IMR-90 (cell line): ENCODE measurements at regions not wholly inside any gene's neighbourhood (a gene's known extent, or its start where the extent isn't known, plus 50 kb on each side); places are given as distances from the start of the nearest gene placed in this dataset.

Experiments
- ATAC-seq: fragments of 200-7000 bp; cut with Tn5 transposase; 2 replicates; pipeline ENCODE4 v1.9.1; 2020; ENCODE audit warnings: low read depth, mild to moderate bottlenecking, moderate library complexity
- BruUV-seq: library from RNA; stranded (reverse); fragments of 400-500 nt; replicated peaks from 2 replicates; lab custom pipeline; 2021; lab: Mats Ljungman, UMichigan
- CTCF ChIA-PET: fragments of 300-600 bp; formaldehyde crosslinking; extraction: SDS; loops from one replicate; lab custom pipeline; 2021; ENCODE audit warnings: antibody characterized with exemption; lab: Yijun Ruan, JAX
- POLR2A ChIA-PET: fragments of 300-600 bp; sonication (Branson Sonifier 250); formaldehyde crosslinking; loops from one replicate; lab custom pipeline; 2022; ENCODE audit warnings: antibody characterized with exemption; ENCODE audit not compliant: unreplicated experiment; lab: Charles Lee
- DNase-seq: peaks from one replicate; pipeline ENCODE4 v3.0.0; 2013
- H2AFZ ChIP-seq: replicated peaks from 2 replicates; pipeline ENCODE3; 2013; ENCODE audit warnings: low read length, mild to moderate bottlenecking; ENCODE audit not compliant: poor library complexity
- H2AK5ac ChIP-seq: 2 replicates; pipeline ENCODE4 v1.6.1; 2013; ENCODE audit warnings: low read depth, low read length, inconsistent platforms
- H2AK9ac ChIP-seq: replicated peaks from 2 replicates; pipeline ENCODE3; 2013; ENCODE audit warnings: mild to moderate bottlenecking, low read depth, low read length, moderate library complexity; ENCODE audit not compliant: poor library complexity
- H2BK120ac ChIP-seq: 2 replicates; pipeline ENCODE4 v1.6.1; 2013; ENCODE audit warnings: low read depth, low read length, inconsistent platforms
- H2BK15ac ChIP-seq: 3 replicates; pipeline ENCODE4 v1.6.1; 2013; ENCODE audit warnings: low read depth, low read length, inconsistent platforms
- H2BK20ac ChIP-seq: 2 replicates; pipeline ENCODE4 v1.6.1; 2013; ENCODE audit warnings: low read depth, mild to moderate bottlenecking, inconsistent platforms, low read length, moderate library complexity
- H2BK5ac ChIP-seq: 2 replicates; pipeline ENCODE4 v1.6.1; 2013; ENCODE audit warnings: mild to moderate bottlenecking, low read depth, low read length, inconsistent platforms; ENCODE audit not compliant: poor library complexity, severe bottlenecking
- H3K14ac ChIP-seq: replicated peaks from 2 replicates; pipeline ENCODE4 v1.6.1; 2013; ENCODE audit warnings: low read depth, low read length, inconsistent platforms
- H3K18ac ChIP-seq: 2 replicates; pipeline ENCODE4 v1.6.1; 2013; ENCODE audit warnings: low read depth, low read length, control low read depth
- H3K23ac ChIP-seq: 2 replicates; pipeline ENCODE4 v1.6.1; 2013; ENCODE audit warnings: low read depth, low read length, inconsistent platforms
- H3K27ac ChIP-seq: 2 replicates; pipeline ENCODE4 v1.5.1; 2013; ENCODE audit warnings: mild to moderate bottlenecking, control low read depth, low read length; ENCODE audit not compliant: insufficient read depth
- H3K27me3 ChIP-seq: 2 replicates; pipeline ENCODE4 v1.6.1; 2013; ENCODE audit warnings: low read length; ENCODE audit not compliant: control insufficient read depth, insufficient read depth
- H3K36me3 ChIP-seq: 2 replicates; pipeline ENCODE4 v1.6.1; 2013; ENCODE audit warnings: low read length, mixed read lengths; ENCODE audit not compliant: control insufficient read depth, insufficient read depth
- H3K4ac ChIP-seq: 2 replicates; pipeline ENCODE4 v1.6.1; 2013; ENCODE audit warnings: low read depth, low read length, inconsistent platforms
- H3K4me1 ChIP-seq: 2 replicates; pipeline ENCODE4 v1.6.1; 2013; ENCODE audit warnings: low read length, mixed read lengths; ENCODE audit not compliant: control insufficient read depth, insufficient read depth
- H3K4me2 ChIP-seq: 2 replicates; pipeline ENCODE4 v1.6.1; 2013; ENCODE audit warnings: low read depth, mild to moderate bottlenecking, control low read depth, low read length, moderate library complexity
- H3K4me3 ChIP-seq: 2 replicates; pipeline ENCODE4 v1.5.1; 2013; ENCODE audit warnings: low read depth, mild to moderate bottlenecking, control low read depth, low read length, moderate library complexity; ENCODE audit not compliant: insufficient read depth
- H3K56ac ChIP-seq: 2 replicates; pipeline ENCODE4 v1.6.1; 2013; ENCODE audit warnings: low read length, inconsistent platforms; ENCODE audit not compliant: insufficient read depth; ENCODE audit errors: extremely low read depth
- H3K79me1 ChIP-seq, 2 experiments: 2 replicates each; pipeline ENCODE4 v1.6.1; 2013; ENCODE audit warnings: low read length in 2 of 2, inconsistent platforms in 1 of 2, low read depth in 1 of 2
- H3K9ac ChIP-seq: 2 replicates; pipeline ENCODE4 v1.6.1; 2013; ENCODE audit warnings: low read depth, low read length, control low read depth
- H3K9me1 ChIP-seq: 2 replicates; pipeline ENCODE4 v1.6.1; 2013; ENCODE audit warnings: low read length, inconsistent platforms; ENCODE audit not compliant: insufficient read depth
- H3K9me3 ChIP-seq: 2 replicates; pipeline ENCODE4 v1.6.1; 2013; ENCODE audit warnings: low read length; ENCODE audit not compliant: control insufficient read depth, insufficient read depth
- H4K20me1 ChIP-seq: 2 replicates; pipeline ENCODE4 v1.6.1; 2013; ENCODE audit warnings: low read length, inconsistent platforms; ENCODE audit not compliant: insufficient read depth
- H4K5ac ChIP-seq: 2 replicates; pipeline ENCODE4 v1.6.1; 2013; ENCODE audit warnings: mild to moderate bottlenecking, low read depth, low read length, control low read depth
- H4K8ac ChIP-seq, 2 experiments: 2 replicates each; pipeline ENCODE4 v1.6.1; 2013; ENCODE audit warnings: low read depth in 2 of 2, low read length in 2 of 2, control low read depth in 1 of 2, inconsistent platforms in 1 of 2
- H4K91ac ChIP-seq: 2 replicates; pipeline ENCODE4 v1.6.1; 2013; ENCODE audit warnings: low read depth, low read length, inconsistent platforms; ENCODE audit not compliant: insufficient read depth
- CEBPB ChIP-seq: IDR thresholded peaks from 2 replicates; pipeline ENCODE4 v1.6.1; 2012; ENCODE audit warnings: low read depth, low read length, improper control_type of control experiment
- FOS ChIP-seq: fragments of 150-350 bp; IDR thresholded peaks from 2 replicates; pipeline ENCODE4 v1.6.1; 2016; ENCODE audit warnings: low read depth, low read length
- MAZ ChIP-seq: IDR thresholded peaks from 2 replicates; pipeline ENCODE4 v1.6.1; 2012; ENCODE audit warnings: low read depth, mild to moderate bottlenecking, low read length, improper control_type of control experiment, moderate library complexity, borderline replicate concordance
- RAD21 ChIP-seq: IDR thresholded peaks from 2 replicates; pipeline ENCODE4 v1.6.1; 2012; ENCODE audit warnings: low read length, improper control_type of control experiment
- WGBS, 2 experiments: methylation state at CpG; one replicate each; pipeline versions ENCODE4 v1.1.5 to v1.1.7; 2013; ENCODE audit warnings: missing lambda C conversion rate in 2 of 2; ENCODE audit not compliant: insufficient read length in 1 of 2; ENCODE audit errors: extremely low coverage in 2 of 2; 5-methylcytosine and 5-hydroxymethylcytosine counted together
- dilution Hi-C: fragments of 300-500 bp; cut with HindIII; formaldehyde crosslinking; loops from one replicate; pipeline ENCODE4 v1.14.3; 2018; ENCODE audit warnings: low sequenced_read_pairs; ENCODE audit not compliant: unreplicated experiment
- in situ Hi-C: fragments of 300-500 bp; cut with MboI; formaldehyde crosslinking; loops from 3 replicates; pipeline ENCODE4 v1.14.3; 2019; ENCODE audit warnings: low sequenced_read_pairs, inconsistent platforms, mixed read lengths
- intact Hi-C: fragments of 100-400 bp; cut with micrococcal nuclease; formaldehyde crosslinking; loops from 2 replicates; pipeline ENCODE4 v1.10.0; 2022
- TF ChIP-seq, protein P1 (sequence below): fragments of 150-350 bp; IDR thresholded peaks from 2 replicates; pipeline ENCODE4 v1.6.1; 2016; ENCODE audit warnings: low read depth, mild to moderate bottlenecking, low read length, moderate library complexity, borderline replicate concordance
- TF ChIP-seq, protein P2 (sequence below): conservative IDR thresholded peaks from 2 replicates; pipeline ENCODE4 v1.5.1; 2012; ENCODE audit warnings: mild to moderate bottlenecking, low read depth, low read length, improper control_type of control experiment
- TF ChIP-seq, protein P3 (sequence below): fragments of 150-350 bp; IDR thresholded peaks from 2 replicates; pipeline ENCODE4 v1.6.1; 2017; ENCODE audit warnings: mild to moderate bottlenecking, antibody characterized with exemption, low read length, low read depth

DNA sequence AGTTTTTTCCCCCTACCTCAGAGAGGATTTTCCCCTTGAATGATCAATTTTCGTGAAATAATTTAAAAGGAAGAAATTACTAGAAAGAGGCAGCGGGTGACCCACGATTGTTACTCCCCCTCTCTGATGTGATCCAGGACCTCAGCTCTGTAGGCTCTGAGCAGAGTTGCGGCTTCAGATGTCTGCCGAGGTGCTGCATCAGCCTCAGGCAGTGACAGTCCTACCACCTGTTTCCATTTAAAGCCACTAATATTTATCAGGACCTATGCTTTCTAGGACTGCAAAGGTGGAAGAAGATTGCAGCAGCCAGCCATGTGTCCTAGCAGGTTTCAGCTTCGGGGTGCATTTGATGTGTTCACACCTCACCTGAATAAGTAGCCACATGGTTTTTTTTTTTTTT lies 294.8 kb upstream of the C2CD4B start:
- H3K27ac ChIP-seq: no peak overlapping the region
- H4K20me1 ChIP-seq: no peaks in the 10 kb centered on the region
- H4K5ac ChIP-seq: no peak overlapping the region
- H3K27me3 ChIP-seq: no peaks in the 10 kb centered on the region
- DNase-seq (no peak), ATAC-seq (no peak)
- no peak overlapping the region for H2BK15ac ChIP-seq
- no peak overlapping the region for H4K8ac ChIP-seq
- H2AK9ac ChIP-seq: no peak overlapping the region
- no TSS peak for BruUV-seq
- H3K23ac ChIP-seq: no peak overlapping the region
- dilution Hi-C loops: no loop called here
- H3K9me1 ChIP-seq: peaks cover 23% of the 10 kb centered on the region
- no peak overlapping the region for H2BK5ac ChIP-seq
- TF ChIP-seq, protein P1, sequence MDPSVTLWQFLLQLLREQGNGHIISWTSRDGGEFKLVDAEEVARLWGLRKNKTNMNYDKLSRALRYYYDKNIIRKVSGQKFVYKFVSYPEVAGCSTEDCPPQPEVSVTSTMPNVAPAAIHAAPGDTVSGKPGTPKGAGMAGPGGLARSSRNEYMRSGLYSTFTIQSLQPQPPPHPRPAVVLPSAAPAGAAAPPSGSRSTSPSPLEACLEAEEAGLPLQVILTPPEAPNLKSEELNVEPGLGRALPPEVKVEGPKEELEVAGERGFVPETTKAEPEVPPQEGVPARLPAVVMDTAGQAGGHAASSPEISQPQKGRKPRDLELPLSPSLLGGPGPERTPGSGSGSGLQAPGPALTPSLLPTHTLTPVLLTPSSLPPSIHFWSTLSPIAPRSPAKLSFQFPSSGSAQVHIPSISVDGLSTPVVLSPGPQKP: no peak
- TF ChIP-seq MAZ: no peak
- TF ChIP-seq FOS: no peak
- TF ChIP-seq, protein P2, sequence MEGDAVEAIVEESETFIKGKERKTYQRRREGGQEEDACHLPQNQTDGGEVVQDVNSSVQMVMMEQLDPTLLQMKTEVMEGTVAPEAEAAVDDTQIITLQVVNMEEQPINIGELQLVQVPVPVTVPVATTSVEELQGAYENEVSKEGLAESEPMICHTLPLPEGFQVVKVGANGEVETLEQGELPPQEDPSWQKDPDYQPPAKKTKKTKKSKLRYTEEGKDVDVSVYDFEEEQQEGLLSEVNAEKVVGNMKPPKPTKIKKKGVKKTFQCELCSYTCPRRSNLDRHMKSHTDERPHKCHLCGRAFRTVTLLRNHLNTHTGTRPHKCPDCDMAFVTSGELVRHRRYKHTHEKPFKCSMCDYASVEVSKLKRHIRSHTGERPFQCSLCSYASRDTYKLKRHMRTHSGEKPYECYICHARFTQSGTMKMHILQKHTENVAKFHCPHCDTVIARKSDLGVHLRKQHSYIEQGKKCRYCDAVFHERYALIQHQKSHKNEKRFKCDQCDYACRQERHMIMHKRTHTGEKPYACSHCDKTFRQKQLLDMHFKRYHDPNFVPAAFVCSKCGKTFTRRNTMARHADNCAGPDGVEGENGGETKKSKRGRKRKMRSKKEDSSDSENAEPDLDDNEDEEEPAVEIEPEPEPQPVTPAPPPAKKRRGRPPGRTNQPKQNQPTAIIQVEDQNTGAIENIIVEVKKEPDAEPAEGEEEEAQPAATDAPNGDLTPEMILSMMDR: no peak
- TF ChIP-seq, protein P3, sequence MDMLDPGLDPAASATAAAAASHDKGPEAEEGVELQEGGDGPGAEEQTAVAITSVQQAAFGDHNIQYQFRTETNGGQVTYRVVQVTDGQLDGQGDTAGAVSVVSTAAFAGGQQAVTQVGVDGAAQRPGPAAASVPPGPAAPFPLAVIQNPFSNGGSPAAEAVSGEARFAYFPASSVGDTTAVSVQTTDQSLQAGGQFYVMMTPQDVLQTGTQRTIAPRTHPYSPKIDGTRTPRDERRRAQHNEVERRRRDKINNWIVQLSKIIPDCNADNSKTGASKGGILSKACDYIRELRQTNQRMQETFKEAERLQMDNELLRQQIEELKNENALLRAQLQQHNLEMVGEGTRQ: no peak
- TF ChIP-seq RAD21: no peak
- no peak for TF ChIP-seq CEBPB
- peaks cover 7 to 46% of the 10 kb centered on the region in 2 experiments; a peak in 3 of 4 replicates for H3K79me1 ChIP-seq
- no peak overlapping the region for H2AK5ac ChIP-seq
- ChIA-PET POLR2A (no interaction called here), CTCF (no interaction called here)
- WGBS, 2 experiments: 100% methylated on average over 1 of the region's 6 CpGs; no CpG with 5 or more reads in 1 of the 2 experiments
- no peak overlapping the region for H2BK20ac ChIP-seq
- in situ Hi-C loops: no loop called here
- no peaks in the 10 kb centered on the region for H3K36me3 ChIP-seq
- H3K4ac ChIP-seq: no peak overlapping the region
- intact Hi-C loops: no loop called here
- no peak overlapping the region for H2AFZ ChIP-seq
- no peak overlapping the region for H3K56ac ChIP-seq
- H3K18ac ChIP-seq: no peak overlapping the region
- H3K14ac ChIP-seq: no peak overlapping the region
- peaks cover 26% of the 10 kb centered on the region for H3K4me1 ChIP-seq
- H3K4me2 ChIP-seq: no peak overlapping the region
- H3K4me3 ChIP-seq: no peak overlapping the region
- H3K9ac ChIP-seq: no peak overlapping the region
- H4K91ac ChIP-seq: no peak overlapping the region
- H3K9me3 ChIP-seq: no peaks in the 10 kb centered on the region
- no peak overlapping the region for H2BK120ac ChIP-seq
